Epithelial cell of proximal tubule (primary cell): ENCODE measurements at regions not wholly inside any gene's neighbourhood (a gene's known extent, or its start where the extent isn't known, plus 50 kb on each side); places are given as distances from the start of the nearest gene placed in this dataset.

Experiments
- DNase-seq: peaks from one replicate; pipeline ENCODE4 v3.0.0-alpha.2; 2011; ENCODE audit warnings: low read depth
- H3K4me3 ChIP-seq: 2 replicates; pipeline ENCODE4 v1.5.1; 2011; ENCODE audit warnings: low read depth, mild to moderate bottlenecking, low read length
- CTCF ChIP-seq: conservative IDR thresholded peaks from 2 replicates; pipeline ENCODE4 v1.5.1; 2012; ENCODE audit warnings: low read depth, mild to moderate bottlenecking, low read length

GRCh38 chr12:46131732-46132469 is 136.9 kb downstream of the SLC38A1 start:
- no peak overlapping the region for H3K4me3 ChIP-seq
- DNase-seq: no peak
- peak; percentile 12 for TF ChIP-seq CTCF

GRCh38 chr12:46127656-46128055 is 137.3 kb upstream of the SCAF11 start:
- no peak overlapping the region for H3K4me3 ChIP-seq
- DNase-seq: no peak
- no peak for TF ChIP-seq CTCF

- DNase-seq: no peak
- H3K4me3 ChIP-seq: no peak overlapping the region
- TF ChIP-seq CTCF: no peak
These were observed 135.8 kb upstream of the SCAF11 start for GRCh38 chr12:46126050-46126727.

- DNase-seq: peak; percentile 59
- TF ChIP-seq CTCF: peak; percentile 71
- peak overlapping the region; percentile 30 for H3K4me3 ChIP-seq
These were observed 134.7 kb upstream of the SCAF11 start for GRCh38 chr12:46124848-46125619.

- H3K4me3 ChIP-seq: peak overlapping the region; percentile 30
- DNase-seq: peak; percentile 63
- TF ChIP-seq CTCF: no peak
These were observed 133.9 kb upstream of the SCAF11 start for GRCh38 chr12:46124132-46124847.

- no peak for TF ChIP-seq CTCF
- no peak overlapping the region for H3K4me3 ChIP-seq
- DNase-seq: no peak
These were observed 122.0 kb upstream of the SCAF11 start for GRCh38 chr12:46112364-46112763.
